ENCODE measurements at regions not wholly inside any gene's neighbourhood (a gene's known extent, or its start where the extent isn't known, plus 50 kb on each side); places are given as distances from the start of the nearest gene placed in this dataset.

GRCh38 chr15:72851586-72851985 lies 68.0 kb upstream of the ADPGK start:
- H3K9me3 Mint-ChIP-seq (ENCODE audit: unreplicated experiment), result peaks cover 2% of the 10 kb centered on the region
- Histone ChIP-seq H3K9me3 (ENCODE audit: insufficient read depth, low read depth, low read length) (no peaks in the 10 kb centered on the region), H3K36me3 (ENCODE audit: insufficient read depth, low read length) (no peaks in the 10 kb centered on the region), H2AFZ (ENCODE audit: low read depth, low read length) (no peak overlapping the region), H4K20me1 (ENCODE audit: insufficient read depth, low read length) (no peaks in the 10 kb centered on the region), H3K27me3 (ENCODE audit: insufficient read depth, low read length) (no peaks in the 10 kb centered on the region), H3K27ac (ENCODE audit: low read depth, low read length) (no peak overlapping the region), H3K9ac (ENCODE audit: low read length) (no peak overlapping the region), H3K79me2 (ENCODE audit: insufficient read depth, low read length) (no peaks in the 10 kb centered on the region), H3K4me2 (ENCODE audit: low read length) (no peak overlapping the region), H3K4me3 (ENCODE audit: insufficient read depth, low read depth, low read length) (no peak overlapping the region), H3K4me1 (ENCODE audit: insufficient read depth, low read length) (no peaks in the 10 kb centered on the region)
- peaks cover 4% of the 10 kb centered on the region for H3K4me1 Mint-ChIP-seq (ENCODE audit: low read depth, unreplicated experiment)
- H3K4me3 Mint-ChIP-seq (ENCODE audit: unreplicated experiment), result no peak overlapping the region
- peaks cover 25% of the 10 kb centered on the region for H3K27me3 Mint-ChIP-seq (ENCODE audit: low read depth, unreplicated experiment)
- TF ChIP-seq CTCF (IDR thresholded peaks at IDR 0.05; ENCODE audit: insufficient read depth, low read depth, low read length) (no peak), EZH2 (IDR thresholded peaks at IDR 0.05; ENCODE audit: insufficient read depth, low read length) (no peak)
- DNase-seq (ENCODE audit: low read depth), result no peak
- no peak for FAIRE-seq
- peaks cover 3% of the 10 kb centered on the region for H3K36me3 Mint-ChIP-seq (ENCODE audit: low read depth, unreplicated experiment)
- no peak overlapping the region for H3K27ac Mint-ChIP-seq (ENCODE audit: unreplicated experiment)

GRCh38 chr15:72850833-72851232 lies 67.3 kb upstream of the ADPGK start:
- H3K27me3 Mint-ChIP-seq (ENCODE audit: low read depth, unreplicated experiment), result peaks cover 25% of the 10 kb centered on the region
- Histone ChIP-seq H3K4me3 (ENCODE audit: insufficient read depth, low read depth, low read length) (no peak overlapping the region), H3K27me3 (ENCODE audit: insufficient read depth, low read length) (no peaks in the 10 kb centered on the region), H3K9ac (ENCODE audit: low read length) (no peak overlapping the region), H3K79me2 (ENCODE audit: insufficient read depth, low read length) (no peaks in the 10 kb centered on the region), H3K36me3 (ENCODE audit: insufficient read depth, low read length) (no peaks in the 10 kb centered on the region), H4K20me1 (ENCODE audit: insufficient read depth, low read length) (no peaks in the 10 kb centered on the region), H3K4me2 (ENCODE audit: low read length) (no peak overlapping the region), H3K4me1 (ENCODE audit: insufficient read depth, low read length) (no peaks in the 10 kb centered on the region), H2AFZ (ENCODE audit: low read depth, low read length) (no peak overlapping the region), H3K27ac (ENCODE audit: low read depth, low read length) (no peak overlapping the region), H3K9me3 (ENCODE audit: insufficient read depth, low read depth, low read length) (no peaks in the 10 kb centered on the region)
- no peak for FAIRE-seq
- no peak overlapping the region for H3K4me3 Mint-ChIP-seq (ENCODE audit: unreplicated experiment)
- DNase-seq (ENCODE audit: low read depth), result no peak
- peaks cover 12% of the 10 kb centered on the region for H3K4me1 Mint-ChIP-seq (ENCODE audit: low read depth, unreplicated experiment)
- H3K27ac Mint-ChIP-seq (ENCODE audit: unreplicated experiment), result no peak overlapping the region
- TF ChIP-seq CTCF (IDR thresholded peaks at IDR 0.05; ENCODE audit: insufficient read depth, low read depth, low read length) (no peak), EZH2 (IDR thresholded peaks at IDR 0.05; ENCODE audit: insufficient read depth, low read length) (no peak)
- peaks cover 3% of the 10 kb centered on the region for H3K36me3 Mint-ChIP-seq (ENCODE audit: low read depth, unreplicated experiment)
- peaks cover 2% of the 10 kb centered on the region for H3K9me3 Mint-ChIP-seq (ENCODE audit: unreplicated experiment)

GRCh38 chr15:72847806-72848205 lies 64.2 kb upstream of the ADPGK start:
- H3K27ac Mint-ChIP-seq (ENCODE audit: unreplicated experiment), result no peak overlapping the region

More at GRCh38 chr15:72847806-72848205, 64.2 kb upstream of the ADPGK start:
- peaks cover 13% of the 10 kb centered on the region for H3K4me1 Mint-ChIP-seq (ENCODE audit: low read depth, unreplicated experiment)
- H3K9me3 Mint-ChIP-seq (ENCODE audit: unreplicated experiment), result peaks cover 2% of the 10 kb centered on the region
- Histone ChIP-seq H3K4me2 (ENCODE audit: low read length) (no peak overlapping the region), H2AFZ (ENCODE audit: low read depth, low read length) (no peak overlapping the region), H3K27me3 (ENCODE audit: insufficient read depth, low read length) (no peaks in the 10 kb centered on the region), H3K36me3 (ENCODE audit: insufficient read depth, low read length) (no peaks in the 10 kb centered on the region), H3K9me3 (ENCODE audit: insufficient read depth, low read depth, low read length) (no peaks in the 10 kb centered on the region), H3K4me1 (ENCODE audit: insufficient read depth, low read length) (no peaks in the 10 kb centered on the region), H4K20me1 (ENCODE audit: insufficient read depth, low read length) (no peaks in the 10 kb centered on the region), H3K27ac (ENCODE audit: low read depth, low read length) (no peak overlapping the region), H3K79me2 (ENCODE audit: insufficient read depth, low read length) (no peaks in the 10 kb centered on the region), H3K9ac (ENCODE audit: low read length) (no peak overlapping the region), H3K4me3 (ENCODE audit: insufficient read depth, low read depth, low read length) (no peak overlapping the region)
- TF ChIP-seq CTCF (IDR thresholded peaks at IDR 0.05; ENCODE audit: insufficient read depth, low read depth, low read length) (no peak), EZH2 (IDR thresholded peaks at IDR 0.05; ENCODE audit: insufficient read depth, low read length) (no peak)
- peaks cover 20% of the 10 kb centered on the region for H3K27me3 Mint-ChIP-seq (ENCODE audit: low read depth, unreplicated experiment)
- FAIRE-seq, result no peak
- no peak overlapping the region for H3K4me3 Mint-ChIP-seq (ENCODE audit: unreplicated experiment)
- H3K36me3 Mint-ChIP-seq (ENCODE audit: low read depth, unreplicated experiment), result peaks cover 3% of the 10 kb centered on the region
- DNase-seq (ENCODE audit: low read depth), result no peak
